ENCODE measurements at regions not wholly inside any gene's neighbourhood (a gene's known extent, or its start where the extent isn't known, plus 50 kb on each side); places are given as distances from the start of the nearest gene placed in this dataset.

DNA sequence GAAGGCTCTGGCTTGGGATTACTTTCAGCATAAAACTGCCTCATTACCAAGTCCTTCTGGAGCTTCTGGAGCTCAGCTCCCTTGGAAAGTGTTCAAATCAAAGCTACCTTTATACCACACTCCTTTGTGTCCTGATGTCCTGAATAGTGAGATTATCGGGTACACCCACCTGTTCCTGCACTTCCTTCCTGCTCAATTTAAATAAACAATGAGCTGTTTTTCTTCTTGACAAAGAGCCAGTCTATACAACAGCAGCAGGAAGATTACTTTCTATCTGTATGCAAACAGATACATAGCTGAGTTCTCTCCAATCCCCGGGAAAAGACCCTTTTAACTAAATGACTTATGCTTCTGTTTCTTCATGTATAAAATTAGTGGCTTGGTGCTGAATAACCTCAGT lies 258.0 kb upstream of the FMN2 start:
- DNase-seq, result no peak

DNA sequence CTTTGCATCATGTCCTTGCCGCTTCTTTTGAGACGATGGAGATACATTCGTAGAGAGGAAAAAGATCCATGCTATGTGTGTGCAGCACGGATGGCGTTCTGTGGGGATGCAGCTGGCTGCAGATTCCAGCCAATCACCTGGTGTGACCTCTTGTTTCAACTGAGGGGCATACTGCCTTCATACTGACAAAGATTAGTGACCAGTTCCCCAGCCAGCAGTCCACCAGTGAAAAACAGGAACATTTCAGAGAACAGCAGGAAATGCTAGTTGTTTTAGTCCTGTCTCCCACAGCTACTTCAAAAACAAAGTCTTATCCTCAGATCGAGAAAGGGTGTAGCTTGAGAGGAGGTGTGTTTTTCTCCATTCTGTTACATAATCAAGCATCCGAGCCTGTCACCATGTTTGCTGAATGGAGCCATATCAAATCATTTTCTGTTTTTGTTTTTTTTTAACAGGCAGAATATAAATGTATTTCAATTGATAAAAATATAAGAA lies 255.7 kb upstream of the FMN2 start:
- DNase-seq, result no peak

DNA sequence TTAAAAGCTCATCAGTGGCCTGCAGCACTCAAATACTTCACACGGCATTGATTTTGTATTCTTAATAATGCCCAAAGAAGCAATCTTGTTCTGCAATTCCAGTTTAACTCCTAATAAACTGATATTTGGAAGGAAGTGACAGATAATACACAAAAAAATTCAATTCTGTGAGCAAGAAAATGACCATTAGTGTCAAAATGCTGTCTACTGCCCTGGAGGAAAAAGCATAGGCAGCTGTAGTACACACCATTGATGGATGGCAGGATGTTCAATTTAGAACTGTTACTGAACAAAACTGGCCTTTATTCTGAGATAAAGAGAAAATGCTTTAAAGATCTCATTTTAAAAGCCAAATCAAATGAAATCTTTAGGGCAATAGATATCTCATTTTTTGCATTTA lies 251.3 kb upstream of the FMN2 start:
- DNase-seq, result no peak

DNA sequence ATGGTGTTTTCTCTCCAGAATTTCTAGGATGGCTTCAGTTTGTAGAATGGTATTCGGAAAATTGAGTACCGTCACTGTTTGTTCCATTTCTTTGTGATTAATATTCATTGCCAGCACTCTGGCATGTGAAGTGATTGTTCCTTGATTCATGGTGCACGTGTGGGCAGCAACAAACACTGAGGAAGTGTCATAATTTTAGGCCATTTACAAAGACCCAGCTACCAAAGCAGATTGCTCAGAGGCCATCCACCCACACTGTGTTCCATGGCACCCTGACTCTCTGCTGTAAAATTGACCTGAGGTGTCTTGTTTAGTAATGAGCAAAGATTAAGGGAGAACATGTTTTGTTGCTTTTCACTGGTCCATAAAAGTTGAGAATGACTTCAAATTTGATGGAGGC lies 250.9 kb upstream of the FMN2 start:
- DNase-seq, result no peak

DNA sequence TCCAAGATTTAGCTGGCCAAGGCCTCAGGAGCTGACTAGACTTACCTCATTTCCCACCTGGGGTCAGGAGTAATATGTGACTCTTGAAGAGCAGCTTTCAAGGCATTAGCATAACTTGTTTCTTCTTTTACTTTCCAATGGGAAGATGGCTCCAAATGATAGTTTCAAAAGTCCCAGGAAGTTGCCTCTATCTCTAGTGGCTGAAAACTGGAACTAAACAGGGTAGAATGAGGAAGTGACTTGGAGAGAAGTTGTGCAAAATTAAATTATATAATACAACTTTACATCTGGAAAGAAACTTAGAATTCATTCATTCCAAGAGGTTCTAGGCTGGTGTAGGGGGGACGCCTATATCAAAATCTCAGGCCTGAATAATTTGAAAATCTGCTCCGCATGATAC lies 250.1 kb upstream of the FMN2 start:
- no peak for DNase-seq

DNA sequence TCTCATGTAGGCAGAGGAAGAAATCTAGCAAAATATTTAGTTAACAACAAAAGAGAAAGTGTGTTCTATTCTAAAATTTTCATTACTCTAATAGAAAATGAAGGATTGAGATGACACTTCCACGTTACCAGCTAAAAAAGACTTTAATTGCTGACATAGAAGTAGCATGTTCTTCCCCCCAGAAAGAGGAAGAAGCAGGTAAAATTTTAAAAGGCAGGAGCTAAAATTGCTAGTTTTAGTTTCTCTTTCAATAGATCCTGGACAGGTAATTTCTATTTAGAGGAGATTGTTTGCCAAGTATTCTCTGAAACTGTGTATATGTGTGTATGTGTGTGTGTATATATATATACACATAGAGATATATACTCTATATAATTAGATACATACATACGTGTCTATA lies 248.1 kb upstream of the FMN2 start:
- no peak for DNase-seq

DNA sequence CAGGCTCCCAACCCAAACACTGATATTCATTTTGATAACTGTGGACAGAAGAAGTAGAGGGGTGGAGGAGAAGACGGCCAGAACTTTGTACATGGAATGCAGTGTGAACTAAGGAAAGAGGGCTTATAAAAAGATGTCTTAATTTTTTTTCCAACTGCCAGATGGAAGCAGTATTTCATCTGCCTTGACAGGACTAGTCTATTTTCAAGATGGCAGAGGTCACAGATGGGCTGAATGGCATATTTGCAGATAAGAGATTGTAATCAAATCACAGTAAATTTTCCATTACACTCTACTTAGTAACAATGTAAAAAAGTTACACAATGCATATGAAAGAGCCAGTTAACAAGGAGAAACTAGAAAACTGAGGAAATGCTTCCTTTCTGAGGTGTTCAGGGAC lies 246.8 kb upstream of the FMN2 start:
- no peak for DNase-seq

DNA sequence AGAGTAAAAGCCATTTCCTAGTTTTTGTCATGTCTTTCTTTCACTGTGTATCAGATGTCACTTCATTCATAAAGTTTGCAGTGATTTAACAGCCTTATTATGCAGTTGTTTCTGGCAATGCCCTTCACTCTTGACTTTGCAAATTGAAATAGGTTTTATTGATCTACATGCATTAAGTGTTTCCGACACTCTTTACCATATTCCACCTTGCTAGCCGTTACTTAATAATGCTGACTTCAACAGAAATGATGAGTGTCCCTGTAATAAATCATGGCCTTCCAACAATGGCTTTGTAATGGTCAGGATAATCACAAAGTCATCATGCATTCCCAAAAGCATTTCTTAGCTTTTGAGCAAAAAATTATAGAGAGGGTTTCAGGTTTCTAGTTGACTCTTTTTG lies 236.8 kb upstream of the FMN2 start:
- no peak for DNase-seq

DNA sequence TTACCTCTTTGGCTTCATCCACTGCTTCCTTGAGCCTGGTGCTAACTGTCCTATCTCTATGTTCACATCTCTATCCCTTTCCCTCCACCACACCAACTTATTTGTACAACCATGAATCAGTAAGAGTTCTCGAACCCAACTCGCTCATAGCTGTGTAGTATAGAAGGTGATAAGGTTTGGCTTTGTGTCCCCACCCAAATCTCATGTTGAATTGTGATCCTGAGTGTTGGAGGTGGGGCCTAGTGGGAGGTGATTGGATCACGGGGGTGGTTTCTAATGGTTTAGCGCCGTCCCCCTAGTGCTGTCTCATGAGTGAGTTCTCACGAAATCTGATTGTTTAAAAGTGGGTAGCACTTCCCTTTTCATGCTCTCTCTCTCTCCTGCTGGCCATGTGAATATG lies 235.6 kb upstream of the FMN2 start:
- DNase-seq, result no peak

DNA sequence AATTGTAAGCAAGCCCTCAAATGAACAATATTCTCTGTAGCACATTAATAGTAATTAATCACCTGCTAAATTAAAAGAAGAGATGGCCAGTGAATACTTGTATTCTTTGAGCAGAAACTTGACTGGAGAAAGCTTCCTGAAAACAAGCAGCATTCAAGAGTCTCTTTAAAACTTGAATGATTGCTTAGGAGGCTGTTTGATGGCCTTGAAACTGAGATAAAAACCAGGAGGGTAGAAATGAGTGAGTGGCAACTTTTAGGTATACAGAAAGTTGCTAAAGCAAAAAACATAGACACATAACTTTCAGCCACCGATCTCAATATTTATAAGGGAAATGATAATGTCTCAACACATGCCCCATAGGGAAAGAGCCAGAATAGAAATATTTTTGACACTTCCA lies 234.8 kb upstream of the FMN2 start:
- no peak for DNase-seq

DNA sequence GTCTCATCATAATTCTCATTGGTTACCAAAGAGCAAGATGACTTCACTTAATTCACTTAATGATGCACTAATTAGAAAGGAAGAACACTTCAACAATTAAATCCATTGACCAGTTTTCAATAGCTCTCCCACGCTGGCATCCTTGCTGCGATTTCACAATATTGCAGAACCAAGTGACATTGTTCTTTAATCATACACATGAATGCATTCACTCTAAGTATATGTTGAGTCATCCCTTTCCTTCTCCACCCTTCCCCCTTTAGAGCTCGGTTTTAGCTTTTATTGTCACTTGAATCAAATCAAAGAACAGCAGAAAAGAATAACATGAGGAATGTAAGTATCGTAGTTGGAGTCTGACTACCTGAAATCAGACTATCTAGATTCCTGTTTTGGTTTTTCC lies 233.6 kb upstream of the FMN2 start:
- DNase-seq, result no peak

DNA sequence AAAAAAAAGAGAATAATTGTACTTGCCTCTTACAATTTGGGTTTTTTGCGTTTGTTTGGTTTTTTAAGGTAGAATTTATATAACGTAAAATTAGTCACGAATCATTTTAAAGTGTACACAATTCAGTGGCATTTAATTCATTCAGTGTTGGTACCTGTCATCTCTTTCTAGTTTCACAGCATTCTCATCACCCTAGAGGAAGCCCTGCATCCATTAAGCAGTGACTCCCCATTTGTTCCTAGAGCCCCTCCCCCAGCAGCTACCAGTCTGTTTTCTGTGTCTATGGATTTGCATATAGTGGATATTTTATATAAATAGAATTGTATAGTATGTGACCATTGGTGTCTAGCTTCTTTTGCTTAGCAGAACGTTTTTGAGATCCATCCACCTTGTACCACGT lies 233.2 kb upstream of the FMN2 start:
- DNase-seq, result no peak

DNA sequence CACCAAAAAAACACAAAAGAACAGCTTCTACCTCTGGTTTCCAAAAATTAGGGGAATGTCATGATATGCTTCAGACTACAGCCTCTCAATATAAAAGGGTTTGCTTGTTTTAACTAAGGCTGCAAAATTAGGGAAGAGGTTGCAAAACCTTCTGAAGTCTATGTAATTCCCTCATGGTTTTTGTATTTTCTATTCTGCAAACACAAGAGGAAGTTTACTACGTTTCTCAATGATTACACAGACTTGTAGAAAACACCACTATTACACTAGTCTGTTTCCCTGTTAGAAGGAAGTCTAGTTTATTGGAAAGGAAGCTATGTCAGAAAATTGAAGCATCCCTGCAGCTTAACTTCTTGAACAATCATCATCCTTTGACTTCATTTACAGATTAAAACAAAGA lies 229.7 kb upstream of the FMN2 start:
- no peak for DNase-seq

DNA sequence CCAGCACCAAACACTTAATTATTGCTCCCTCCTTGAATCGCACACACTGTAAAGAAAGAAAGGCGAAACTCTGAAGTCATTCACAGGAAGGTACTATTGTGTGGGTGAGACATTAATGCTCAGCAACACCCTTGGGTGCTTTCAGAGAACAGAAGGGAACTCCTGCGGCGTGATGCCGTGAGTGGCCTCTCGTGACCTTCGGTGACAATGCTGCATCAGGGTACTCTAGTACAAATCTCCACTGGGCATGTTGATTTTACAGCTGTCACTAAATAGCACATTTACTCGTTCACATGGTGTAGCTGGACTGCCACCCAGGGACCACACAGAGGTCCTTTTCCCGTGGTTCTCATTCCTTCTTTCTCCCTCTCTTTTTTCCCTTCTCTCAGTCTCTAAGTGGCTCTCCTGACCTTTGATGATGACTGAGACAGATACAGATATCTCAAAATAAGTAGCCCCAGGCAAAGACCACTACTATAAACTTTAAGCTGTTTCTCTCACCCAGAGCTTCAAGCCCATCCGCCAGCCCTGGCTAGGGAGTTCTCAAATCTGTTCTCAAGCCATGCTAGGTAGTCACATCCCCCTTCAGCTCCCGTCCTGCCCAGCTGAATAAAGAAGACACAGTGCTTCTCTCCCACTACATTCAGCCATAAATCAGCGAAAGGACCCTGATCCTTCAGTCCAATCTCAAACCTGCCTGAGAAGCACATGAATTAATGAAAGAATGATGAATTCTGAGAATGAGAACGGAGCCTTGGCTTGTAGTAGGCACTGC lies 223.4 kb upstream of the FMN2 start:
- no peak for DNase-seq

DNA sequence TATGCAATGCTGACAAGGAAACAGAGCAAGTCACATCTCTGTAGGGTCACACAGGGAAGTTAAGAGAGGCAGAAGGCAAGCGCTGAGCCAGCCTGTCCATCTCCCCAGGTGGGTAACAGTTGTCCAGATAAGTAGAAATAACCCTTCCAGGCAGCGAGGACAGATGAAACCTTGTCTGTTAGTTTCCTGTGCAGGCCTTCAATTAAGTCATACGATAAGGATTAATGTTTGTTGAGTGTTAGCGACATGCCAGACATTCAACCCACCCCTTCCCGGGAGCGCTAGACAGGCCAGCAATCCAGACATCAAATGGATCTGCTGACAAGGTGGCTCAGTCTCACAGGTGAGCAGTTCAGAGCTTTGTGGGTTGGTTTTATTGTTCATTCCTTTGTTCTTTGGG lies 221.5 kb upstream of the FMN2 start:
- no peak for DNase-seq

DNA sequence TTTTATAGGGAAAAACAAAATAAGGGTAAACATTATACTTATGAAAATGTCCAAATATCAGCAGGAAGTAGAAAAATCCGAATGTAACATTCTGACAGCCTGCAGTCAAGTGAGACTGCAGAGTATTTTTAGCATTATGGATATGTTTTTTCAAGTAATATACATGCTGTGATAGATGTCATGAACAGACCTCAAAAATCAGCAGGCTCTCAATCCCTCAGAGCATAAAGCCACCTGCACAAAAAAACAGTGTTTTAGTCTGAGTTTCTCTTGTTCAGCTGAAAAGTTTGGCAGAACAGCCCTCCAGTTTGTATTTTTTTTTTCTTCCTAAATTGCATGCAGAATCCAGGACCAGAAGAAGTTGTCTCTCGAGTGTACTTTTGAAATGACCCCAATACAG lies 219.1 kb upstream of the FMN2 start:
- no peak for DNase-seq

DNA sequence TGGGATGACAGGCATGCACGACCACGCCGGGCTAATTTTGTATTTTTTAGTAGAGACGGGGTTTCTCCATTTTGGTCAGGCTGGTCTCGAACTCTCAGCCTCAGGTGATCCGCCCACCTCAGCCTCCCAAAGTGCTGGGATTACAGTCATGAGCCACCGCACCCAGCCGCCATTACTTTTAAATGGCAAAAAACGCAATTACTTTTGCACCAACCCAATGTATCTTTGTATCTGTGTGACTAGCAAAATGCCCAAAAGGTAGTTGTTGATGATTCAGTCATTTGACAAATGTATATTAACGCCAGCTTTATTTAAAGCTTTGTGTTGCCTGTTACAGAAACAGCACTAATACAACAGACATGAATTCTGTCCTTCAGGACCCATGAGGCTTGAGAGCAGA lies 216.9 kb upstream of the FMN2 start:
- DNase-seq, result no peak

DNA sequence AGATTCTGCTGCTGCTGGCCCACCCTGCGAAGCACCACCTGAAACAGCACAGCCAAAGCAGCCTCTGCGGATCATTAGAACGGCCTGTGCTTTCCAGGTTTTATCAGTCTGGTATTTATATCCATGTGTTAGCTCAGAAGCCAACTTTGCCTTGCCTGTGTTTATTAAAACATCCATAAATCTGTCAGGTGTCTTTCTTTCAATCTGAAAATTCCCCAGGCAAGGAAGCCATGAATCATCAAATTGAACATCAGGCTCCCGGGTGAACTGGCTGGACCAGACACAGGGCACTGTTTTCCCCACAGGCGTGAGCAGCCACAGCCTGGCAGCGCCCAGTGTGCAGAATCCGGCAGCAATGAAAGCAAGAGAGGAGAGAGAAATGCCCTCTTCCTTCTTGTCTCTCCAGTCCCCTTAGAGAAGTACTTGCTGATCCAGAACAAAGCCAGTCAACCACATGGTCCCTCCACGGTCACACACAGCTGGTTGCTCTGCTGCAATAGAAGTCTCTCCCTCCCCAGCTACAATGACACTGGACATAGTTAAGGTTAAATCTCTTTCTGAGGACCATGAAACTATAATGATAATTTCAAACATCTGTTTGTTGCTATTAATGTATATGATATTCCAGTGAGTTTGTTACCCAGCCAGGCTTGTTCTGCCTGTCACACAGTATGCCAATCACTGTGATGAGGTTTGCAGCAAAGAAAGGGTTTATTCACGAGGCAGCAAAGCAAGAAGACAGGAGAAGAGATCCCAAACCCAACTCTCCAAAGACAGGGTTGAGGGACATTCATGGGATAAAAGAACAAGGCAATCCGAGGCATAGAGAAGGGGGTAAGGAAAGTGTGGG lies 212.1 kb upstream of the FMN2 start:
- DNase-seq, result no peak

DNA sequence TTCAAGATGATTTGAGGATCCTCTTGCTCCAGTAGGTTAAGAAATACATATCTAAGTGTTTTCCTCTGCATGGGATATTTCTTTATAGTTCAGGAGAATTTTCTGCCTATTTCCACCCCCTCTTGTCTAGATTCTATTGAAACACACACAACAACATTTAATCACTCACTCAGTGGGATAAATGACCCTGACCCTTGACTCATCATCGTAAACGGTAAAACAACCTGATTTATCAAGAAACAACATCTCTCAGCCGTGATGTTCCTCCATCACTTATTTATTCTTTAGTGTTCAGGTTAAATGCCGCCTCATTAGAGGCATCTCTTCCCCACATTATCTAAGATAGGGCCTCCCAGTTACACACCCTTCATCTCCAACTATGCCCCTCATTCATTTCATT lies 208.7 kb upstream of the FMN2 start:
- no peak for DNase-seq

DNA sequence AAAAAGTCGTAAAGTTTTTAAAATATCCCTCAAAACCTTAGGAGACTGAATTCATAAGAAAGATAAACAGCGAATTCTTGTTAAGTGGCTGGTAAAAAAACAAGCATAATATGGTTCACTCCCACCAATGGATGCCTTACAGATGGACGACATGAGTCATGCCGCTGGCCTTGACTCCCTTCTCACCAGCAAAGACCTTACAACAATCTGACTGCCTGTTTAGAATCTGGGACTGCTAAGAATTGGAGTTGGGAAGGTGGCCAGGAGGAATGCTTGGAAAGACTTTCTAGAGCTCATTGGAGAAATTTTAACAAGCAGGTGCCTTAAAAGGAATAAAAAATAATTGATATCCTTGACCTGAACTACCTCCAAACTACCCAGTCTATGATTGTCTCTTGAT lies 206.9 kb upstream of the FMN2 start:
- no peak for DNase-seq

DNA sequence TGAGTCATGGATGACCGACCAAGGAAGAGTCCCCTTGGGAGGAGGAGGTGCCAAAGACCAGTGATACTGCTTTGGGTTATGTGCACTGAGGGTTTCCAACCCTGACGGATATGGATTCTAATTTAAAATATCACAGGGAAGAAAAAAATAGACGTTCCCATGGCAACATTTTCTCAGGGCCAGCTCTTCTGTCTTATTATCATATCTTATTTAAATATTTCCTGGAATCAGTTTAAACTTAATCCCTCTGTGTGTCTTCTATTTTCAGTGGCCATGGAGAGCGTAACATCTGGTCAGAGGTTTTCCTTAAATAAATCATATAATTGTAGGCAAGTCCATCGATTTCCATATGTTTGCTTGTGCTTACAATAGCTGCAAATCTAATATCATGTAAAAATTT lies 205.4 kb upstream of the FMN2 start:
- no peak for DNase-seq

DNA sequence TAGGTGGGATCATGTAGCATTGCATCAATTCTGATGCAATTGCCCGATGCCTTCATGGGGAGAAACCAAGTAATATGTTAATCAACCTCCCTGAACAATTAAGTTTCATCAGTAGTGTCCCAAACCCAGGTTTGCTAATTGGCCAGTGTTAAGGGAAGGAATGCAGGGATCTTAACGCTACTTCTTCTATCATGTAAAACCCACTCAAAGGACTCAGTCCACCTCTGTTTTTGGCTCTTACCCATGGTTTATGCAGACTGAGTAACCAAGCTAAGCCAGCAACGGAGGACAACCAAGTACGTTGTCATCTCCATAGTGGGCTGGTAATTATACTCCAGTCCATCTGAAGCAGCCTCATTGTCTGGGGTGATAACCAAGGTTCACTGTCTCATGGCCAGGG lies 203.0 kb upstream of the FMN2 start:
- DNase-seq, result no peak

DNA sequence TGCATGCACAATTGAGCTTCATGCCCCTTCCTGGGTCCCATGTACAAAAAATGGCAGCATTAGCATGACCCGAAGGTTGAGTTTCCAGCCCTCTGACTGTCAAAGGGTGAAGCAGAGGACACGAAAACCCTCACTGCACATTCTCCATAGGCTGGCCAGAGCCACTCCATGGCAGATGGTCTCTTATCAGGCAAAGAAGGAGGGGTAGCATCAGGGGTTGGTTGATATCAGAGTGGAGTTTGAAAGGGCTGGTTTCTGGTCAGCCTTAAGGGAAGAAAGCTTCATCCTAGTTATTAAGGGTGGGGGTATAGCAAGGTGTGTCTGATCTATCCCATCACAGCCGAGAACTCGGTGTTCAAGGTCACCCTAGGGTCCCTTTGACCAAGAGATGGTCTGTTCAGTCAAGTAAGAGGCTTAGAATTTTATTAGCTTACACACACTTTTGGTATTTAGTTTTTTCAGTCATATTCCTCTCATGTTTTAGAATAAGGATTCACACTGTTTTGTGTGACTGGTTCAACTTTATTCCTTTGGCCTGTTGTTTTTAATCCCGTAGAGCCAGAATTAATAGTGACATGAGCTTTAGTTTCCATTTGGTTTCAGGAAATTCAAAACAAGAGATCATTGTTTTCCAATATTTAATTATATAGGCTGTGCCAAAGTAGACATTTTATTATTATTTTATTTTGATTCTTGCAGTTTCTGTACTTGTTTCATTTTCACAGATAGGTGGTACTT lies 199.9 kb upstream of the FMN2 start:
- no peak for DNase-seq

DNA sequence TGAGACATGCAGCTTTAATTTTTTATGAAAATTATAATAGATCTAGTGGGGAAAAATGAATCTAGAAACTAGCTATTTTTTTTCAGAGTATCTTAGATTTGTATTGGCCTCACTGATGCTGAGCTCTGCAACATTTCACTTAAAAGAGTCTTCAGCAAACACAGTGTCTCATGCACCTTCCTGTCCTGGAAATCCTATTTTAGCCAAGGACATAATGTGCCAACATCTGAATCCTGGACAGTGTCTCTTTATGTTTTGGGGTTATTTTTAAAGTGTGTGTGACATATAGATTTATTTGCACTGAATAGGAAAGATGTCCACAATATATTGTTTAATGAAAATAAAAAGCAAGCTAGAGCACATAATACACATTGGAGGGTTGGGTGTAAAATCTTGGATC lies 199.1 kb upstream of the FMN2 start:
- DNase-seq, result no peak

All from CD4-positive, alpha-beta T cell treated with Interleukin-4 for 4 hours (primary cell).